Activated CD4-positive, alpha-beta T cell treated with anti-CD3 and anti-CD28 coated beads, Interleukin-2, Interleukin-6, amounts not matched to agents 100 ng/mL and 50 ng/mL, durations not matched to agents 16 hours and 8 hours (primary cell): ENCODE measurements at regions not wholly inside any gene's neighbourhood (a gene's known extent, or its start where the extent isn't known, plus 50 kb on each side); places are given as distances from the start of the nearest gene placed in this dataset.

Experiments used
- DNase-seq: peaks from one replicate; pipeline ENCODE4 v3.0.0-alpha.2; 2020

DNA sequence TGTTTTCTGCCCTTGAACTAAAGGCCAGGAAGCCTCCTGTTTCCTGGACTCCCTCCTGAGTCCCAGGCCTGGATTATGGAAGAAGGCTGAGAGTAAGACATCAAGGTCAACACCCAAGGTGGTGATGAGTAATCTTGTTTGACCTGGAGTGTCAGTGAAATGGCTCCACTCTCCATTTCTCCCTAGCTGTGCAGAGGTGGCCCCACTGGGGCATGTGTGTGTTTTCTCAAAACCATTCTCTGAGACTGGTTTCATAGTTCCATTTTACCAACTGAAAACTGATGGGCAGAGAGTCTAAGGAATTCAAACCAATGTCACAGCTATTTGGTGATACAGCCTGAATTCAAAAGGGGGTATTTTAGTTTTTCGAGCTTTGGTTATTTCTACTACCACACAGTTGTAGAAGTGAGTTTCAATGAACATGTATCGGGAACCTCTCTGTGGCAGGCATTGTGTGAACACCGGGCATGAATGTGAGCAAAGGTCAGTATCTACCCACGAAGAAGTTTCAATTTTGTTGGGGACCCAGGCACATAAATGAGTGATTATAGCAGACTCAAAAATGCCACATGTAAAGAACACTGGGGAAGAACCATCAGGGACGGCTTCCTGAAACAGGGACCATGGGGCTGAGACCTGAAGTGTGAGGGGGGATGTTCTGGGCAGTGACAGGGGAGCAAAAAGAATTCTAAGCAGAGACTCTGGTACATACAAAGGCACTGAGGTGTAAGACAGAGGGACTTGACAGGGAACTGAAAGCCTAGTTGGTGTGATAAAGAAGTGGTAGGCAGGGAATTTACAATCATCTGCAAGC is 269.6 kb upstream of the KLF4 start:
- DNase-seq = no peak

DNA sequence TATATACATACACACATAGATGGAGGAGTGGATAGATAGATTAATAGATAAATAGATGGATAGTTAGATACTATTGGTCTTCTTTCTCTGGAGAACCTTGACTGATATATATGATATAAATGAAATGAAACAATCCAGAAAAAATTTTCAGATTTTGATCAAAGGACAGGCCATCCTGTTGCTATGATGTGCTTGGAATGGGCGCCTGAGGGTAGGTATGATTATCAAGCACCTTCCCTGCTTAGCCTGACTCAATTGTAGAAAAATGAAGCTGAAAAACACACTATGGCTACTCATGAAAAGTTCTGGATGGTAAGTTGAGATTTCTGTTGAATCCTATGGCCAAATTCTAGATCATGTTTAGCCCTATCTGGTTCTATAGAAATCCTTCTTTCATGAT is 266.5 kb upstream of the KLF4 start:
- DNase-seq = no peak

DNA sequence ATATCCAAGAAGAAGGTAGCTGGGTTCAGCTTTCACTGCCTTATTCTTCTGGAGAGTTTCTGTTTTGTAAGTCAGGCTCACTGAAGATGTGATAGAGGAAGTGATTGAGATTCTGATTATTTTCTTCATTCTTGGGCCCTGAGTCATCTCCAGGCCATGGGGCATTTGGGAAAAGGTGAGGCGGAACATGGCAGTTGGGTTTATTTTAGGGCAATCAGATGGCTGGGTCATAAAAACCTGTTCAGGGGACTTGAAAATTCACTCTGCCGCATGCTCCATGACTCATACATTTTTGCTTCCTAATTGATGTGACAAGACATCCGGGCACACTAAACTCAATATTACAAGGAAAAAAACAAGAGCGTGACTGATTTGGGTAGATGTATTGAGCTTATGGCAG is 265.7 kb upstream of the KLF4 start:
- DNase-seq = no peak

DNA sequence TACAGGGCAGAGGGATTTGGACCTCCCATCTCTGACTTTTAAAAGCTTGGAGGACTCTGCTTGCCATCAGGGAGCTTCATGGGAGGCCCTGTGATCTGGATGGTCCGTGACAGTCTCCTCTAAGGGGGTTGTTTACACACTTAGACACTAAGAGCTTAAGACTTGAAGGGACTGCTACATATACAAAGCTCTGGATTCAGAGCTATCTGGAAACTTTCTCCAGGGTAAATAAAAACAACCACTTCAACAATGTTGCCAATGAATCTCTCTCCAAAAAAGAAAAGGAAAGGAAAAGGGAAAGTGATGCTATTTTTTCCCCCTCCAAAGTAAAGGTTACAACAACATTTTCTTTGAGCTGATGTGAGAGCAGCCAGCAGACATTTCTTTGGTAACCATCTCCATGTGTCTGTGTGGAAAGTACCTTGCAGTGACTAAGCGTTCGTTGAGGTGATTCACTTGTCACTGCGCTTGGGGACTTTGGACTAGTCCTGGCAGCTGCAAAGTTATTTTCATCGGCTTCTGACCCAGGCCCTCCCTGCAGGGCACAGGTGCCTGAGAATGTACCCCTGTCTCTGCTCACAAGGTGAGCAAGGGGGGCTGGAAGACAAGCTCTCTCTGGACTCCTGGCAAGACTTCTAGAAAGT is 262.1 kb upstream of the KLF4 start:
- peak; percentile 13 for DNase-seq

DNA sequence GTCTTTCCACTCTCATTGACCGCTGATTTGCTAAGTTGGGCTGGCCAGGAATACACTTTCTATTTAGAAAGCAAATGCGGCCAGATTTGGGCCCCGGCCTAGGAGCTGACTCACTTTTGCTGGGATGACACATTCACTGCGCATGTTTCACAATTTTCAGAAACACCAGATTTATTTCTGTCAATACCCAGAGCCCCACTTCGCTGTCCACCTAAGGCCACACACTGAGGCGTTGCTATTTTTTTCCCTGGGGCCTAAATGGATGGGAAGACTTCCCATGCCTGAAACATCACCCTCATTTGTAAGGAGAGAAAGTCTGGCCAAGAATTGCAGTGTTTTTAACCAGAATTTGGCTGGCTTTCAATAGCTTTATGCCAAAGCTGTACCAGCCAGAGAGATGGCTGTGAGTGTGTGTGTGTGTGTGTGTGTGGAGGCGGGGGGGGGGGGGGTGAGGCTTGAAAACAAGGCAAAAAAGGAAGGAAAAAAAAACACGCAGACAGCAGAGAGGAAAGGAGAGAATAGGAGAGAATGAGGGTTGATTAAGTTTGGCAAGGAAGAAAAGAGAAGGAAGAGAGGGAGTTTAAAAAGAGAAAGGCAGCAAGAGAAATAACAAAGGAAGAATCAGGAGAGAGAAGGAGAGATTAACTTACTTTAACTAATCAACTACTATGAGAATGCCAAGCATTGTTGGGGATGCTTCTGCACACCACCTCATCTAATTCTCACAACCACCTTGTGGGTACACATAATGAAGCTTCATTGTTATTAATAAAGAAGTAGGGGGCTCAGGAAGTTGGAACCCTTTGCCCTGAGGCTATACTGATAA is 261.4 kb upstream of the KLF4 start:
- no peak for DNase-seq

DNA sequence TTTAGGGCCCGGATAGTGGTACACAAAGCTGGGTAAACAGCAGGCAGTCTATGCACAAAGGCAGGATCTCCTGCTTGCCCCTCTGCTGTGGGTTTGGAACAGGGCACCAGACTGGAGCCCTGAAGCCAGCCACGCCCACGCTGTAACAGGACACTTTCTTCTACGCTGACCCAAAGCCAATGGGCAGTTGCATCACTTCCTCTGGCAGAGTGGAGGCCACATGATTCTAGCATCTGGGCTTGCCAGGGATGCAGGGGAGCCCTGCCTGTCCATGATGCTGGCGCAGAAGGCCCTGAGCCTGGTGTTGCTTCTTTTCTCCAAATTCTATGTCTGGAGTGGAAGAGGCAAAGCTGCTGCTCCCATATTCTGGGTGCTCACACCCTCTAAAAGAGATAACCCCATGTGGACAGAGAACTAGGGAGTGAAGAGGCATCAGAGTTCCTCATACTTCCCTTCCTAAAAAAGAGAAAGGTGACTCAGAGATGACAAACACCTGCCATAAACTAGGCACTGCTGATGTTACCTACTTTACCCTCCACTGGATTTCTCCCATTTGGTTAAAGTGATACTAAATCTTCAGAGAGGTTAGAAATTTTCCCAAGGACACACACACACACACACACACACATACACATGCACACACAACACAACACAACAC is 260.3 kb upstream of the KLF4 start:
- DNase-seq = no peak

DNA sequence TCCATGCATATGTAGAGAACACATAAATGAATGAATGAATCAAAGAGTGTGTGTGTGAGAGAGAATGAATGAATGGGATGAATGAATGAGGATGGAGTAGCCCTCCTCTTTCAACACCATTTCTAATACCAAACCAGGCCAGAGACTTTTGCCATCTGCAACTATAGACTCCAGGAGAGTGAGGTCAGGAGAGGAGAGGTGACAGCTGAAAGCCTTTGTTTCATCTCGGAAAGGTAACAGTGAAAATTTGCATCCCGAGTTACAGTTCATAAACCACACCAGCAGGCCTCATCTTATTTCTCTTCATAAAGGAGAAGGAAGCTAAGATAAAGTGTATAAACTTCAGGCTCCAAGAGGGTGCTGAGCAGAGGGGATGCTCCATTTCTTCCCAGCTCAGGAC is 255.3 kb upstream of the KLF4 start:
- DNase-seq = no peak

DNA sequence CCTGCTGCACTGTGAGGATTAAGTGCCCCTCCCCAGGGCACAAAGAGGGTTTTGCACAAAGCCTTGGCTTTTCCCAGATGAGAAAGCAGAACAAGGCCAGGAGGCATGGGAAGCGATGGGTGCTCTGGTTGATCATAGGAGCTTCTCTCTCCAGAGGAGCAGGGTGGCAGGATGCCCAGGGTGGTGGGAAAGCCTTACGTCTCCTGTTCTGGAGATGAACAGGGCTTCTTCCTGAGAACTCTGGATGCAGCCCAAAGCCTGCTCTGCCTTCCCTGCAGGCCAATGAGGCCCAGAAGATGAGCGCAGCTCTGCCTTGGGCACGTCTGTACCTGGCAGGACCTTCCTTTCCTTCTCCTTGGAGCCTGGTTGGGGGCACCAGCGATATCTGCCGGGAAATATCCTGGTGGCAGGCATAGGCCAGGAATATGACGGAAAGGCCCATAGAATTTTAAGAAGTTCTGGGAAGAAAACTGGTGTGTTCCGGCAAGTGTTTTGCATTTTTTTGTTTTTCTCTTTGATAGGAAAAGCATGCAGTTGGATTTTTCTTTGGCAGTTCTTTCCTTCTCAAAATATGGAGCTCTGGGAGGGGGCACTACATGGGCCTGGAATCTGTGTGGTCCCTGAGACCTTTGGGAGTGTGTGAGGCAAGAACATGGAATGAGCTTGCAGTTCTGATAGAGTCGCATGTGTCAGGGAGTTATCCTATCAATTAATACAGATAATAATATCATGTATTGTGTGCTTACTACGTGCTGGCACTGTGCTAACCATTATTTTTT is 253.2 kb upstream of the KLF4 start:
- DNase-seq = no peak

DNA sequence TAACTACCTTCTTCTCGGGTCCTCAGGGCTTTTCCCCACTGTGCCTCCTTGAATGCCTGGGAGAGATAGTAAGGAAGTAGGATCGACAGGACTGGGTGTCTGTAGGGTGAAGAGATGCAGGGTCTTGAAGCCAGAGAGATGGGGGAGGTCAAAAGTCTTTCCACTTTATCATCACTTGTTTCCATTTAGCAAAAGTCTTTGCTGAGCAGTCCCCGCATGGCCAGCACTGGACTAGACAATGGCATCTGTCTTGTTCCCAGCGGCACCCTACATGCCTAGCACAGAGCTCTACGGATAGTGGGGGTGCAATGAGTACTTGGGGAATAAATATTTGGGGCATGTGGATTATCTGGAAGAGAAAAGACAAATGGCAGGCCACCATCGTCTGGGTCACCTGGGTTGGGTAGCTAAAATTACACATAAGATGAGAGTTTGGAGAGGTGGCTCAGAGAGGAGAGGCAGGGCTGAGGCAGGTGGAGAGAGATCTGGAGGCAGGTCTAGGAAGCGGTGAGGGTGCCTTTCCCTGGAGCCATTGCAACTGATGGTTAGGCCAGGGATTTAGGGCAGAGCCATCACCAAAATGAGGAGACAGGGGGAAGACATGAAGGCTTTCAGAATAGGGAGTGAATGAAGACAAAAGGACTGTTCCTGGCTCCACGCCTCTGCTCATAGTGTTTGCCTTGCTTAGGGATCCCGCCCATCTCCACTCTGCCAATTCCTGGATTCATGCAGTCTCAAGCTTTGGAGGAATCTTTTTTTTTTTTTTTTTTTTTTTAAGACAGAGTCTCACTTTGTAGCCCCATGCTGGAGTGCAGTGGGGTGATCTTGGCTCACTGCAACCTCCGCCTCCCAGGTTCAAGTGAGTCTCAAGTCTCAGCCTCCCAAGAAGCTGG is 250.8 kb upstream of the KLF4 start:
- no peak for DNase-seq

DNA sequence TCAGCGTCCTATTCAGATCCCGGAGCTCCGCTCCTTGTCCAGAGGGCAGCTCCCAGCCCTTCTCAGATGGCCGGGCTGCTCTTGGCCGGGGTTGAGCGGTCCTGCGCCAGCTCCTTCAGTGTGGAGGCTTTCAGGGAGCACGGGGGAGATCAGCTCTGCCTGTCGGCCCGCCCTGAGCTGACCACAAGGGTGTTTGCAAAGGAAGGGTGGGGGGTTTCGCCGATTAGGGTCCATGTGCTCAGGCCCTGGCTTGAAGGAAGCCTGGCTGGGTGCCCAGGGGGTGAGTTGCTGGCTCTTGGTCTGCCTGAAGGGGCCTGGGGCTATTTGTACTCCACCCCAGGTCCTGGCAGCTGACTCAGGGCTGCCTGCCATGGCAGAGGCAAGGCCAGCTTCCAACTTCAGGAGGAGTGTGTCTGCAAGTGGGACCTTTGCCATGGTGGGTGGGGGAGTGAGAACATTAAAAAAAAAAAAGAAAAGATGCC is 250.1 kb upstream of the KLF4 start:
- DNase-seq = no peak

DNA sequence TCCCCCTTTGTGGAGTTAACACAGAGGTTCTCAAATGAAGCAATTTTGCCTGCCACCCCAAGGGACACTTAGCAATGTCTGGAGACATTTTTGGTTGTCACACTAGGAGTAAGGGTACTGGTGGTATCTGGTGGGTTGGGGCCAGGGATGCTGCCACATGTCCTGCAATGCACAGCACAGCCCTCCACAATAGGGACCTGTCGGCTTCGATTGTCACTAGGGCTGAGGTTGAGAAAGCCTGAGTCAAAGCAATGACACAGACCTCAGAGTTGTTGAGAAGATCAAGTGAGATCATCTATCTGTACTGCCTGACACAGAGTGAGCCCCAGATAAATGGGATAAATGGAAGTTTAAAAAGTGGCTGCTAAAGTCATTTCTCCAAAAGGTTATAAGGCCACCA is 249.2 kb upstream of the KLF4 start:
- DNase-seq = no peak

DNA sequence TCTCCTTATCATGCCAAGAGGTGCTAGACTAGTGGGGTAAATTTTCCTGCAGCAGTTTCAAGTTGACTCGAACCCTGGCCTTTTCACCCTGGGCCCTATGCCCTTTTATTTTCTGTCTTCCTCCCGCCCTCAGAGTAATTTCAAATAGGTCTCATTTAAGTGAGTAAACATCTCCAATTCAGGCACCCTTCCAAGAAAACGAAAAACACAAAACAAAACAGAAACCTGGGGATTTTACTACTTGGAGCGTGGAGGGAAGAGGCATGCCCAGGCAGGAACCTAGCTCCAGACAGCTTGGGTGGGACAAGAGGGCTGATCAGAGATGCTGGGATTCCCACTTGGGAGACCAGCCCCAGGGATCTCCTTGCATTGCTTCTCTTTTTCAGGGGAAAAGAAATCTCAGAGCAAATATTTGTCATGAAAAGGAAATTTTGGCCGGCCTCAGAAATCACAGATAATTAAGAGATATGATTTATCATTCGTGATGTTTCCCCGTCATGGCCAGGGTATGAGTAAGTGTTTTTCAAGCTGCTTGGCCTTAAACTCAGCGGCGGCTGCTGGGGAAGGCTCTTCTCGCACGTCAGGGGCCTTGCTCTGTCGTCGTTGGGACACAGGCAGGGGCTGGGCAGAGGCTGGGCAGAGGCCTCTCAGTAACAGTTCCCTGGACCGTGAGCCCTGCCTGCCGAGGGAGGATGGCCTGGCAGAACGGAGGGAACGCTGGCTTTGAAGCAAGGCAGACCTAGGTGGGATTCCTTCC is 248.6 kb upstream of the KLF4 start:
- no peak for DNase-seq

DNA sequence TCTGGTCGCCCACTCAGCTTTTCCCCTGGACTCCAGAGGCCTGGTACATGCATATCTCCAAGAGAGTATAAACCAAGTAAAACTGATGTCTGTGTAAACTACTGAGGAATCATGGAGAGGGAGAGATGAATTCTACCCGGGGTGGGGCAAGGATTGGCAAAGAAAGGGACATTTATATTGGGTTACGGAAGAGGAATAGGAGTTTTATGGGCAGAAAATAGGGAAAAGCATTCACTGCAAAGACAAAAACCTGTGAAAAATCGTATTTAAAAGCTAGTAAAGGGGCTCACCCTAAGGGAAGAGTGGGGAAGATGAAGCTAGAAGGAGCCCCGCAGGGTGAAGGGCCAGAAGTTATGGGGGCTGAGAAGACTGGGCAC is 248.0 kb upstream of the KLF4 start:
- no peak for DNase-seq

DNA sequence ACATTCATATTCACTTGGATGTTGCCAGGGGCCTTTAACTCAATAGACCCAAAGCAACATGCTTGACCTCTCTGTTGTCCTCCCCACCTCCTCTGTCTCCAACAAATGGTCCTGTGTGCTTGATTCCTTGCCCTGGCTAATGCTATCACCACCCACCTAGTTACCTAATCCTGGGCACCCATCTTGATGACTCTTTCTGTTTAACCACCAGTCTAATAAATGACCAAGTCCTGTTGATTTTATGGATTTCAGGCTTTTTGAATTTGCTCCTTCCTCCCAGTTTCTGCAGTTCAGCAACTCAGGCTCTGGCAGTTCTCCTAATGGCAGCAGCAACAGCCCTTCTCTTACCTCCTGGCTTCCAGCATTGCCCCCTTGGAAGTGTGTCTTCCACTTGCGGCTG is 246.3 kb upstream of the KLF4 start:
- no peak for DNase-seq

DNA sequence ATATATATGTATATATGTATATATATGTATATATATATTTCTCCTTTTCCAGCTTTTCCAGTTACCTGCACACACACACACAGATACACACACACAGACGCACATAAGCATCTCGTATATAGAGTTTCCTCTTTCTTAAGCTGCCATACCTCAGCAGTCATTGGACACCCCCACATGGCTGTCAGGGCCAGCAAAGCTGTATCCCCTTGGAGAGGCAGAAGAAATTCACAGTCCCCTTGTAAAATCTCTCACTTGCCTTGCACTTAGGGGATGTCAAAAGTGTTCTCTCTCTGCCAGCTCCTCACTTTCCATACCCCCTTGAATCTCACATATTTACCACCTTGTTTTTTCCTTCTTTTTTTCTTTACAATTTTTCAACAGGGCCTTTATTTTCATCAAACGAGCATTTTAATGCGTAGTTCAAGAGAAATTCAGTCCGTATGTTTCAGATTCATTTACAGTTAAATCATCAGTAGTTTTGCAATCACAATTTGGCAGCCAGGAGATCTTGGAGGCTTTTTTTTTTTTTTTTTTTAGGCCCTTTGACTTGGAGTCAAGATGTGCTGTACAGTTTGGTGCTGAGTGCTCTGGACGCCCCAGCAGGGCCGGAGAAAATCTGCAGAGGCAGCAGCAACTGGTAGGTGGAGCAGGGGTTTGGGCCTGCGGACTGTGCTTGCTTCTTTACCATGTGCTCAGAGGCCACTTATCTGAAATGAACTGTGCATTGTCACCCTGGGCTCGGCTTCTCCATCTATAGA is 244.9 kb upstream of the KLF4 start:
- DNase-seq = no peak

DNA sequence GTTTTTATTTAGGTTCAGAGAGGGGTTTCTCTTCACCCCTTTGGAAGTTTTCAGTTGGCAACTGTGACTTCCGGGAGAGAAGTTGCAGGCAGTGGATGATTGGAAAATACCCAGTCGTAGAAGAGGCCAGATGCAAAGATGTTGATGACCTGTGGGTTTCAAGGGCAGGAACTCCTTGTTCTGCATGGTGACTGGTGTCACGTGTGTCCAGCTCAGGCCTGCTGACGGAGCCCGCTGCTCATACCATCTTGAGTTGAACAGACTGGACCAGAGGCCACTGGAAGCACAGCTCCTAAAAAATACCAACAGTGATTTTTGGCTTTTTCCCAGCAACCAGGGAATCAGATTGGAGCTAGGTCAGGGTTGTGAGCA is 243.9 kb upstream of the KLF4 start:
- DNase-seq = no peak

DNA sequence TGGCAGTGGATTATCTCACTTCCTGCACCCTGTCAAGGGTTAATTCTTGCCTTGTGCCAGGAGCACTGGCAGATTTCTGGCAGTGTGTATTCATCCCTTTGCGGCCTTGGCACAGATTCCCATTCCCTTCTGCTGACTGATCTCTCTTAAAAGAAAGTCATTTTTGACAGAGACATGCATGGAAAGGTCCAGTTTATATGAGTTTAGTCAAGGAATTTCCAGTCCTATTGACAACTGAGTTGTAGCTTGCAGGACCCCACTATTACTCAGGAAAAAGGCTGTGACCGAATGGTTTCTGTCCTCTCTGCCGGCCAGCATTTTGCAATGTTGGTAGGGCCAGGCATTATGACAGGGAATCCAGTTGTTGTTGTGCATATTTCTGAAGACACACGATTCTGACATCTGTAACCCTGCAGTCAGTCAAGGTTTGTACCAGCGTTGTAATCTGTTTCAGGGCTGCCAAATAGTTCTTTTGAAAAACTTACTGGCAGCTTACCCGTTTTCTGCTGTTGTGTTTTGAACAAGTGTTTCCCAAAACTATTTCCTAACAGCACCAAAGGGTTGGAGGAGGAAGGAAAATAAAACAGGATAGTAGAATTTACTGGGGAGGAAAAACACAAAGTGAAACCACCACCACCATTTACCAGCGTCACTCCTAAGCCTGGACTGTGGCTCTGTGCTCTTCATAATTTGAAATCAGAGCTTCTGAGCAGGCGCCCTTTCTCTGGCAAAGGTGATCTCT is 243.4 kb upstream of the KLF4 start:
- DNase-seq = no peak

DNA sequence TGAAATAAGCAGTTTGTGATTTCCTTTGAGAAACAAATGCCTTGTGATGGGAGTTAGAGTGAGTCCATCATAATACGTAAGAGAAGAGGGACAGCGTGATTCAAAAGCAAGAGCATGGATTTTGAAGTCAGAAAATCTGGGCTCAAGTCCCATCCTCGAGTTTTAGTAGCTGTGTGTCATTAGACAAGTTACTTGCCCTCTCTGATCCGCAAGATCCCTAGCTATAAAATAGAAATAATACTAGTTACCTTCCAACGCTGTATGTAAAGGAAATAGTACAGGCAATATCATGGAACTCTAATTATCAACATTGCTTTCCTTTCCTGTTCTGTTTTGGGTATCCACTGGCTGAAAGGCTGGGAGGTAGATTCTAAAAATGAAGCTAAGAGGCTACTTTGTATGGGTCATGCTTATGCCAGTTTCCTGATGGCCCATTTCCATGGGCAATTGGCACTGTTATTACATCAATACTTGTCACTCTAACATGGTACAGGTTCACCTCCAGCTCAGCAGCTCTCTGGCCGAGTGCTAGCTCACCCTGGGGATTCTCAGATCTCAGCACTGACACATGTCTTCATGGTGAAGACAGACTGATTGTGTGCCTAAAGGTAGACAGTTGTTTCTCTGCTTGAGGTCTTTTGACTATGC is 241.7 kb upstream of the KLF4 start:
- DNase-seq = no peak

DNA sequence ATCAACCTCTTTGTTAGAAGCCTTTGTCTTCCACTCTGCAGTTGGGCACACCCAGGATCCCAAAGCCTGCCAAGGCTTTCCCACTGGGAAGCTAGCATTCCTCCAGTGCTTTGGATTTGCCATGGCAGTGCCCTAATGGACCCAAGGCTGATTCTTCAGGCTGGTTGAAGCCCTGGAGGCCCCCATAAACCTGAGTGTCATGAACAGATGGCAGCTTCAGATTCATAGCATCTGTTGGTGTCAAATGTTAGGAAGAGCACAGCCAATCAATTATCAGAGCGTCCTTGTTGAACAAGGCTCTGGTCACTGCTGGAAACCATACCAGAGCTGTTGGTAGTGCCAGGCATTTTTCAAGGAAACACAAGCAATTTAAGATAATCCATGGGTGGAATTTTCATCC is 241.1 kb upstream of the KLF4 start:
- DNase-seq = no peak
